ENCODE measurements at regions not wholly inside any gene's neighbourhood (a gene's known extent, or its start where the extent isn't known, plus 50 kb on each side); places are given as distances from the start of the nearest gene placed in this dataset.

GRCh38 chrX:149129767-149130166 is 375.3 kb downstream of the IDS start:
- TF ChIP-seq, protein P1, sequence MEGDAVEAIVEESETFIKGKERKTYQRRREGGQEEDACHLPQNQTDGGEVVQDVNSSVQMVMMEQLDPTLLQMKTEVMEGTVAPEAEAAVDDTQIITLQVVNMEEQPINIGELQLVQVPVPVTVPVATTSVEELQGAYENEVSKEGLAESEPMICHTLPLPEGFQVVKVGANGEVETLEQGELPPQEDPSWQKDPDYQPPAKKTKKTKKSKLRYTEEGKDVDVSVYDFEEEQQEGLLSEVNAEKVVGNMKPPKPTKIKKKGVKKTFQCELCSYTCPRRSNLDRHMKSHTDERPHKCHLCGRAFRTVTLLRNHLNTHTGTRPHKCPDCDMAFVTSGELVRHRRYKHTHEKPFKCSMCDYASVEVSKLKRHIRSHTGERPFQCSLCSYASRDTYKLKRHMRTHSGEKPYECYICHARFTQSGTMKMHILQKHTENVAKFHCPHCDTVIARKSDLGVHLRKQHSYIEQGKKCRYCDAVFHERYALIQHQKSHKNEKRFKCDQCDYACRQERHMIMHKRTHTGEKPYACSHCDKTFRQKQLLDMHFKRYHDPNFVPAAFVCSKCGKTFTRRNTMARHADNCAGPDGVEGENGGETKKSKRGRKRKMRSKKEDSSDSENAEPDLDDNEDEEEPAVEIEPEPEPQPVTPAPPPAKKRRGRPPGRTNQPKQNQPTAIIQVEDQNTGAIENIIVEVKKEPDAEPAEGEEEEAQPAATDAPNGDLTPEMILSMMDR (IDR thresholded peaks at IDR 0.05): no peak
- no peak for TF ChIP-seq POLR2A (IDR thresholded peaks at IDR 0.05)
